HG03571 (cell line): ENCODE measurements at regions not wholly inside any gene's neighbourhood (a gene's known extent, or its start where the extent isn't known, plus 50 kb on each side); places are given as distances from the start of the nearest gene placed in this dataset.

Experiments used
- ATAC-seq: cut with Tn5 transposase; IDR thresholded peaks from one replicate; pipeline ENCODE4 v1.9.1; 2021; ENCODE audit not compliant: unreplicated experiment

DNA sequence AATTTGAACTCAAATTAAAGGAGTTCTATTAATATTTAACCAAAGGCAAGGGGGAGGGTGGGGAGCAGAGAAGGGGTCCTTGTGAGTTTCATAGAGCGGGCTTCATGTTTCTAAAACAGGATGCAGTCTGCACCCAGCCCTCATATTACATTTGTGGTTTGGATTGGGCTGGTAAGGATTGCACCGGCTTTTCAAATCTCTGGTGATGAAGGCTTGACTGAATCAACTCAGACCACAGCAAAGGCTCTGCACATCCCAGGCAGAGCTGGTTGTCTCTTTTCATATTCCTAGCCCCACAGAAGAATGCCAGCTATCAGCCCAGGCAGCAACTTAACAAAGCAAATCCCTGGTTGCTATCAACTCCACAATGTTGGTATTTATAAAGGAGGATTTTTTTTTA, 1221.4 kb downstream of the VRK1 start:
- ATAC-seq = no peak

DNA sequence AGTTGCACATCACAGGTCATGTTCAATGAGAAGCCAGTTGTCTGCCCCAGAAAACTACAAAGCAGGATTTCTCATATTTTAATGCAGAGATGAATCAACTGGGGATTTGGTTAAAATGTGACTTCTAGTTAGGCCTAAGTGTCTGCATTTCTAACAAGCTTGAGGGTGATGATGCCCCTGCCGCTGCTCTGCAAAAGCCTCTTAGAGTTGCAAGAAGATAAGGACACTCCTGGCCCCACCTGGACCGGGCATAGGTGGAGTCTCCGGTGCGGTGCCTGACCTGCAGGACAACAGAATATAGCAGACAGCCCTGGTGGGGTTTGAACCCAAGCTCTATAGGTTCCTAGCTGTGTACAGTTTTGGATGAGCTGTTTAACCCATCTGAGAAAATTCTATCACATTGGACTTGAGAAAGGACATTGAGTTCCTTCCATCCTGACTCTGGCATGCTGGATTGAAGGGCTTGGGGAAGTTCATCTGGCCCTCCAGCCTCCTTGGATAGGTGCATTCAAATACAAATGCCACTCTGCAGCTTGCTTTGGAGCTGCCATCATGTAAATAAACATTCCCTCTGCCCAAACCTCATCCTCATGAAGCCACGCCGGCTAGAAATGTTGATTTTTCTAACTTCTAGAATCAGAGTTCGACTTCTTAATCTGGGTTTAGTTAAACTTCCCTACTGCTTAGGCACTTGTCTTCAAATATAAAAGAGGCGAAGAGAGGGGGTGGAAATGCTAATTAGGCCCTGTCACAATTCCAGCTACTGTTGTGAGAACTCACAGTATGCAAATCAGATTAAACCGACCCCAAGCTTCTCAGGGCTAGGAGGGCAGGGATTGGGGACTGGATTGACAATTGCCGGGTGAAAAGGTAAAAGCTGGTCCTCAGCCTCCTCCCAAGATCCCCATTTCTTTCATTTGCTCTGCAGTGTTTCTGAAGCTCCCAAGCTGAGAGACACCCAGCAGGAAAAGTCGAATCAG, 1225.6 kb downstream of the VRK1 start:
- no peak for ATAC-seq

DNA sequence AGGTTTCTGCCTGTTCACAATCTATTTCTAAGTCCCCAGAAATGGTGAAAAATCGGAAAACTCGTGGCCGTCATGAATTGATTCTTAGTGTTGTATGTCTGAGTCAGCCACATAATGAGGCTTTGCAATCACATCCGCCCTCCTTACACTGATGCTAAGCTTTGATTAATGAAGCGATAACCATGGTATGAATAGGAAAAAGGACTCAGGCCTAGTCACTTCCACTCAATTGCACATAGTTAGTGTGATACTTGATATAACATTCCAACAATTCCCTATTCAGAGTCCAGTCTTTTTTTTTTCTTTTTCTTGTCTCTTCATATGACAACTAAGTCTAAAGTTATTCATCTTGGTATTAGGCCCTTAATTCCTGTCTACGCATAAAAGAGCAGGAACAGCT, 1231.0 kb downstream of the VRK1 start:
- ATAC-seq = no peak

DNA sequence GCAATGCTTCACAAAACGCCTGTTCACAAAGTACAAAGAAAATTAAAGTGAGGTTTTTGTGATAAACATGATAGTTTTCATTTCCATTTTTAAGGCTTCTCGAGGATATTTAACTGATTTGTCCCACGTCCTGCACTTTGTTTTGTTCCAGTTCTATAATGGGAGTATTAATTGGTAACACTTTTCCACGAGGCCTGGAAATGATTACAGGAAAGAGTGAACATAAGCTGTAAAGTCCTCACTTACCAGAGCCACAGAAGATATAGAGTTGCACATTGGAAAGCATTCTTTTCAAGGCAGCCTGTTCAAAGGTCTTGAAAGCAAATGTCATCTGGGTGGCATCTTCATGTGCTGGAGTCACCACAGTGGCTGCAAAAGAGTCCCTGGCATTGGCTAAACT, 1236.6 kb downstream of the BCL11B start:
- ATAC-seq = no peak

DNA sequence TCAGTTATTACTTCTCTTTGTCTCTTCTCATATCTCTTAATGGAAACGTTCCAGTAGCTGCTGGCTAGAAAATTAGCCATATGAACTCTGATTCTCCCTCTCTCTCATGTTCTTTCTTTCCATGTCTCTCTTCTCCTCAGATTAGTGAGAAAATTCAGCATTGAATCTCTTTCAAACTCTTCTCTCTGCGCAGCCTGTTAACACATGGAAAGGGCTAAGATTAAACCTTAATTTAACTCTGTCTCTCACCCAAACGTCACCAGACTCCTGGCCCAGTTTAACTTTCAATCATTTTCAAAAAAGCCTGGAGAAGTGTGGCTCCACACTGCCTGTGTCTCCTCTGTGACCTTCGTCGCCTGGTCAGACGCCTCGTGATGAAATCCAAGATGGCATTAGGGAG, 1234.2 kb downstream of the BCL11B start:
- ATAC-seq = no peak

DNA sequence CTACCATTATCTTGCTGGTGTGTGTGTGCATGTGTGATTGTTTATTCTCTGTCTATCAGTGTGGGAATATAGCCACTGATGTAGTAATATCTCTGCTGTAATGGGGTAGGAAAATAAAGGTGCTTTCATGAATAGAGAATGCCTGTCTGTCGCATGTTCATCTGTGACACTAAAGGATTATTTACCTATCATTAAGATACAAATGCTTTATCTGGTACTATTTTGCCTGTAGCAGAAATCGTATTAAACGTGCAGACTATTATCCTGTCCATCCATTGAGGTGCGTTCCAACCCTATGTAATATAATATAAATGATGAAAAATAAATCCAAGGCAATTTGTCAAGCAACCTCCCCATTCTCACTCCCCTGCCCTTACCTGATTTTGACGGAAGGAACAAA, 1215.1 kb downstream of the BCL11B start:
- ATAC-seq = no peak

DNA sequence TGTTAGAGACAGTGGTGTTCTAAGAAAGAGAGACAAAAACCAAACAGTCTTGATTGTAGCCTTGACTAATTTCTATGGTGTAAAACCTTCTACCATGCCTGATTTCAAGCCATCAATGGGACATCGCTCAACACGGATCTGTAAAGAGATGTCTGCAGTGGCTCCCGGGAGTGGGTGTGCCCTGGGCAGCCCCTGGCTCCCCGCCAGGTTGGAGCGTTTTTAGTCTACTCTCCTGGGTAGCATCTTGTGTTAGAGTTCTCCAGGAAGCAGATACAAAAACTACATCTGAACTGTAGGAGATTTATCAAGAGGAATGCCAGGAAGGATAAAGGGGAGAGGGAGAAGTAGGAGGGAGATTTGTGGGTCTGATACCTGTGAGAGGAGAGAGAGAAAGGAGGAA, 1212.9 kb downstream of the BCL11B start:
- no peak for ATAC-seq

DNA sequence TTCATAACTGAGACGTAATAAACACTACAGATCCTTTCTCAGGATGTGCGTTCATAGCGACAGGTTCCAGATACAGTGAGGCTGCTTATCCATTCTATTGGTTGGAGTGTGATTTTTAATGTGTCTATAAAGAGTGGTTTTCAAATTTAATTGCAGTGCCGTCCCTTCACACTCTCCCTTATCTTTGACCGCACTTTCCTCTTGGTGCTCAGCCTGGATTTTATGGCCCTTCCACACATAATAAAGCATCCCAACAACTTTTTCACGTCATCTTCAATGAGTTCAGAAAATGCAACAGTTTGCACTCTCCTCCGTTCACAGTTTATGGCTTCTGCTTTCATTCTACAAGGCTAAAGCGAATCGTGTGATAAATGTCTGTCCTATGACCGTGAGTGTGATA, 1209.9 kb downstream of the BCL11B start:
- no peak for ATAC-seq

DNA sequence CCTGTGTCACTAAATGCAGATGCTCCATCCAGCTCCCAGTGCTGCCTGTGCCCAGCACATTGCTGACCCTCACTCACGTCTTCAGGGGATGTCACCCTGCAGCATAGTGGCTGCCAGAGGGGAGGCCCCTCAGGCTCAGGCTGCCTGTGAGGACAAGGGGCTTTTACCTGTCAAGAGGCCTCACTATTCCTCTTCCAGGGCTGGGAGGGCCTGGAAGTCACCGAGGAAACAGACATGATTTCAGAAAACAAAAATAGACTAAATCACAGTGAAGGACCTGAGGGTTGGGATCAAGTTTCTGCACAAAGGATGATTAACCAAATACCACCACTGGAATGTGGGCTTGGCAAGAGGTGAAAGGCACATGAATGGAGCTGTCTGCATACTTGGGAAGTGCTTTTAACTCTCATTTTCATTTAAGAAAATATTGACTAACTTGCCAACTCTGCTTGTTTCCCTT, 1202.3 kb downstream of the BCL11B start:
- ATAC-seq = no peak

DNA sequence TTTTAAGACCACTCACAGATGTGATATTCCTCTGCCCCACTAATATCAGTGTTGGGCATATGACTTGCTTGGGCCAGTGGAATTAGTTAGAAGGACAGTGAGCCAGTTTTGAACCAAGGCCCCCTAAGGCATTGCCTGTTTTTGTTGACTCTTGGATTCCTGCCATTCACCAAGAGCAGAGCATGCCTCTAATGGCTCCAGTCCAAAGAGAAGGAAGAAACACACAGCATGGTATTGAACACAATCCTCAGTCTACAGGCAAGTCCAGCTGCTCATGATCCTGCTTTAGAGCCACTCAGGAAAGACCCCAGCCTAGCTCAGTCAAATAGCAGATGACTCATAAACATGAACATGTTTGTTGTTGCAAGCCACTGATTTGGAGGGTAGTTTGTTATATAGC, 1201.5 kb downstream of the BCL11B start:
- ATAC-seq = no peak

DNA sequence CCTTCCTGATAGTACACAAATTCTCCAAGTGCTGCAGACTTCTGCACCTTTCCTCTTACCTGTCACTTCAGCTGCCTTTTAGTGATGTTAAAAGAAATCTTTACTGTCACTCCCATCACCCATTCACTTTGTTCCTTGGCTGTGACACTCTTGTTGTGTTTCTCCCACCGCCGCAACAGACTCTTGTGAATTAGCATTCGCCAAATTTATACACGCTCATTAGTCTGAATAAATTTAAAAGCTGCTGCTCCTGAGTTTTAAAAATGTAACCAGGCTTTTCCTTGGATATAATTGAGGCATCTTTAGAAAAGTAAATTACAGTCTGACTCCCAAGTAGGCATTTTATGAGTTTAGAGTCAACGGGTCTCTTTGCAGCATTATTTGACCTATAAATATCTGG, 1197.9 kb downstream of the BCL11B start:
- ATAC-seq = no peak

DNA sequence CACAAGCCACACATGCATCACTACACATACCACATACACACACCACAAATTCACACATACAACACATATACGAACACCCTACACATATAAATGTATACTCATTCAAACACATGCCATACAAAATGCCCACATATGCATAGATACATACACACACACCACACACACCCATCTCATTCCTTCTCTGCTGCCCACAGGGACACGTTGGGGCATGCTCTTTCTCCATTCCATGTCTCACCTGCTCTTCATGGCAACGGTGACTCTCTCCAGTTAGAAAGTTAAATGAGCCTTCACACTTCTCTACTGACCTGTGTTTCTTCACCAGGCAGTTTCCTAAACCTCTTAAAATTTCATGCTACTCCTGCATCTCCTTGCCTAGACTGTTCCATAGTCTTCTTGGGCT, 1194.8 kb downstream of the BCL11B start:
- ATAC-seq = no peak

DNA sequence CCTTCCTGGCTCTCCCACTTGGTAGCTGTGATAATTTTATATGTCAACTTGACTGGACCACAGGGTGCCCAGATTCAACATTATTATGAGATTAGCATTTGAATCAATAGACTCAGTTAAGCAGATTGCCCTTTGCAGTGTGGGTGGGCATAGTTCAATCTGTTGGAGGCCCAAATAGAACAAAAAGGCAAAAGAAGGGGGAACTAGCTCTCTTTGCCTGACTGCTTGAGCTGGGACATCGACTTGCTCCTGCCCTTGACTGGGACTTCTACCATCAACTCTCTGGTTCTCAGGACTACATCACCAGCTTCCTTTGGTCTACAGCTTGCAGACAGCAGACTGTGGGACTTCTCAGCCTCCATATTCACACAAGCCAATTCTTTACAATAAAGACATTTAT, 1189.2 kb downstream of the BCL11B start:
- no peak for ATAC-seq

DNA sequence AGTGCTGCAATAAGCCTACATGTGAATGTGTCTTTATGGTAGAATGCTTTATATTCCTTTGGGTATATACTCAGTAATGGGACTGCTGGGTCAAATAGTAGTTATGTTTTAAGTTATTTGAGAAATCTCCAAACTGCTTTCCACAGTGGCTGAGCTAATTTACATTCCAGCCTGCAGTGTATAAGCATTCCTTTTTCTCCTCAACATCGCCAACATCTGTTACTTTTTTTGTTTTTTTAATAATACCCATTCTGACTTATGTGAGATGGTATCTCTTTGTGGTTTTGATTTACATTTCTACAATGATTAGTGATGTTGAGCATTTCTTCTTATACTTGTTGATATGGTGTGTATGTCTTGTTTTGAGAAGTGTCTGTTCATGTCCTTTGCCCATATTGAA, 1186.2 kb downstream of the BCL11B start:
- ATAC-seq = no peak

DNA sequence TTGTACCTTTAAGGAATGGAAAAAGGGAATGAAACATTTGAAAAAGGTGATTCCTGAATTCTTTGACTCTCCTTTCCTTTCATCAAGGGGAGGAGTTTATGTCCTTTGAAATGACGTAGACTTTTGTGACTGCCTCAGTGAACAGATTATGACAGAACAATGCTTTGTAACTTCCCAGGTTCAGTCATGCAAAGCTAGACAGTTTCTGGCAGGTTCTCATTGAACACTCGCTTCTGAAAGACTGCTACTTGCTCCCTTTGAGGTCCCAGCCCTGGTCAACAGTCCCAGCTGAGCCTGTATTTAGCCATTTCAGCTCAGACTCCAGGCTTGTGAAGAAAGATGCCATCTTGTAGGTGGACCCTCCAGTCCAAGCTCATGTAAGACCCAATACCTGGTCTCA, 1178.9 kb downstream of the BCL11B start:
- no peak for ATAC-seq

DNA sequence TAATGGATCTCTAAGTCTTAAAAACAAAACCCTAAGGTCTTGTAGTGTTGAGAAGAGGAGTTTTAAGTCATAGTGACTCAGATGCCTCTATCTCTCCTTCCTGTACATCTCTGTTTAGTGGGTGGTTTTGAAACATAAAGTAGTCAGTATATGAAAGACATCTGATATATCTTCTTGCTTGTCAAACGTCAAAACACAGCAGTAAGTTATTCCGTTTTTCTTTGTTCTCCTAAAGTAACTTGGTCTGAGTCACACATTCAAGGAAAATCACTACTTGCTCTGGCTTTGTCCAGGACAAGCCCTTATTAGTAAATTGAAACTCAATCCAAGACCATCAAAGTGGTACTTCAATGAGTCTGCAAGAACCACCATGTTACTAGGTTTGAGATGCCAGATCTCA, 1172.5 kb downstream of the BCL11B start:
- ATAC-seq = no peak

DNA sequence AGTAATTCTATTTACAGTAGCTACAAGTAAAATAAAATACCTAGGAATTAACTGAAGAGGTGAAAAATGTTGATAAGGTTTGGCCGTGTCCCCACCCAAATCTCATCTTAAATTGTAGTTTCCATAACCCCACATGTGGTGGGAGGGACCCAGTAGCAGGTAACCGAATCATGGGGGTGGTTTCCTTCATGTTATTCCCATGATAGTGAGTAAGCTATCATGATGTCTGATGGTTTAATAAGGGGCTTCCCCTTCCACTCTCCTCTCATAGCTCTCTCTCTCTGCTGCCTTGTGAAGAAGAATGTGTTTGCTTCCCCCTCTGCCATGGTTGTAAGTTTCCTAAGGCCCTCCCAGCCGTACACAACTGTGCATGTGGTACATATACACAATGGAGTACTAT, 1170.7 kb downstream of the BCL11B start:
- no peak for ATAC-seq

DNA sequence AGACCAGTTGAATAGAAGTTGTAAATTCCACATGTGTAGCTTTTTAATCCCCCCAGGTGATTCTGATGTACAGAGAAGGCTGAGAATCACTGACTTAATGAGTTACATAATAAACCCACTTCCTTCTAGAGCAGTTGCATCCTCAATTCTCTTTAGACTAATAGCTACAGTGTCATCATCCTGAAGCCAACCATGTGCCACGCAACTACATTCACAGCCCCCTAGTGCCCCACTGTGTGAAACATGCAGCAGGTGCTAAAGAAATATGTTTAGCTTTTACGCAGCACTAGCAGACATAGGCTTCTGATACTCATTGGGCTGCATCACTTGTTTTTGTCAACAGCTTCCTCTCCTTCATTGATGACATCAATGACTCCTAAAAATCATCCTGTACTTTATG, 1168.3 kb downstream of the BCL11B start:
- ATAC-seq = no peak

DNA sequence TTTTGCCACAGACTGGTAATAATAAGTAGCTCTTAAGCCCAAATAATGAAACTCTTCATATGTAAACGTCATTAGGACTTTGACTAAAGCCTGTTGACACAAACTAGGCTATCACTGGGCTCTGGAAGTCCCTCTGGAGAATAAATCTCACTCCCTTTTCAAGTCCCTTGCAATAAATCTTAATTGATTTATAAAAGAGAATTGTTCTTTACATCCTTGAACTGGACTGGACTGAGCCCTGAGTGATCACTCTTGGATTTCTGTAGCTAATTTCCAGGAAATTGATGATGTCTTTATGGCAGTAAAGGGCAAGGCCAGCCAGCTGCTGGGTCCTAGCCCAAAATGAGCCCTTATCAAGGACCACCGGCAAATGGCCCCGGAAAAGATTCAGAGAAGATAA, 1162.7 kb downstream of the BCL11B start:
- no peak for ATAC-seq

DNA sequence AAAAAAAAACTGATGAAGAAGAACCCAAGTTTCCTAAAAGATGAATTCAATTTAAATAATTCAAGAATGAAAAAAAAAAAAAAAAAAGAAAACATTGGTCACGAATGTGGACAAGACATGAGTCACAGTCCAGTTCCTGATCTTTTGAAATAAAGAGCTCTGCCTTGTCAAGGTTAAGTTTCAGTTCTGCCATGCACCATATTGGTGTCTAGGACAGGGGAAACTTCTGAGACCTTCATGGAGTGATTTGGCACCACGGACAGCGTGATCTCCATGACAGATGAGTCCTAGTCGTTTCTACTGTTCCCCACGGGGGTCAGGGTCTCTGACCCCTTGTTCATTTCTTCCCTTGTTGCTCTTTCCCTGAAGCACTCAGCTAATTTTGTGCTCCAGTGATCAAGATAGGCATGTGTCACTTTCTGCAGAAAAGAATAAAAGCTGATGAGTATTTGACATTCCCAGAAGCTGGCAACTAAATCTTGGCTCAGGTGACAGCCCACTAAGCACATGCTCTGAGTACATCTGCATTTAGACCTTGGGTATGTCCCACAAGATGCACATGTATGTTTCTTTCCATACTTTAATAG, 1159.7 kb downstream of the BCL11B start:
- ATAC-seq = no peak

DNA sequence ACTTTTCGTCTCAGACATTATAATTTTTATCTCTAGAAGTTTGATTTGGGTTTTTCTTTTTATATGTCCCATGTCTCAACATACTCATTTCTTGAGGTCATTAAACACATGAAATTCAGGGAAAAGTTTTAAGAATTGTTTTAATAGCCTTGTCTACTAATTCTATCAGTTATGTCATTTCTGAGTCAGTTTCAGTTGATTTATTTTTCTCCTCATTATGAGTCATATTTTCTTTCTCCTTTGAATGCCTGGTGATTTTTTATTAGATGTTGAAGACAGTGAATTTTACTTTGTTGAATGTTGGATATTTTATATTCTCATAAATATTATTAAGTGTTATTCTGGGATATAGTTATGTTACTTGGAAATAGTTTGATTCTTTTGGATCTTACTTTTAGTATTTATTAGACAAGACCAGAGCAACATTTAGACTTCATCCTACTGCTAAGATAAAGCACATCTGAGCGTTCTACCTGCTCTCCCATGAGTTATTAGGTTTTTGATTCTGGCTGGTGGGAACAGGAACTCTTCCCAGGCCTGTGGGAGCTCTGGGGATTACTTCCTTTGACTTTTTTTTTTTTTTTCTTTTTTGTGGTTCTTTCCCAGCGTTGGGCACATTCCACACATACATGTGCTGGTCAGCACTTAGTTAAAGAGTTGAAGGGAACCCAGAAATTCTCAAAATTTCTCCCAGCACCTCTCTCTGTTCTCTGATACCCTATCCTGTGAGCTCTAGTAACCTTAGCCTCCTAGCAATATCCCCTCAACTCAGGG, 1157.7 kb downstream of the BCL11B start:
- ATAC-seq = no peak

DNA sequence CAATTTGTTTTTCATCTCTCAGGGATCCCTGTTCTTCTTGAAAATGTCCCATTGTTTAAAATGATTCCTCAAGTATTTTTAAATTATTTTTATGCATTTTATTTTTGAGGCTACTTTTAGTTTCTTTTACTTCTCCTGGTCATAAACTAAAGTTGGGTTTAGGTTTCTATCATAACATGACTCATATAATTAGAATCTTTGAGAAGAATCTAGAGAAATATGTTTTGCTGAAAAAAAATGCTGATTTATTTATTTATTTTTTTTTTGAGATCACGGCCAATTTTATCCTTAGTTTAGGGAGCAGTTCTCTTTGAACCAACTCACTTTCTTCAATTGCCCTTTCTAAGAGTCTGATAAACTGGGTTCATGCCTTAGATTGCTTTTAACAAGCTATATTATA, 1157.1 kb downstream of the BCL11B start:
- no peak for ATAC-seq
